GM12865 (cell line): ENCODE measurements at regions not wholly inside any gene's neighbourhood (a gene's known extent, or its start where the extent isn't known, plus 50 kb on each side); places are given as distances from the start of the nearest gene placed in this dataset.
"Not testable (repeated sequence)": the region's sequence is repeated elsewhere in the genome, so short reads cannot be mapped to it uniquely, and the experiment has no call there.

Experiments used
- DNase-seq: peaks from one replicate; pipeline ENCODE4 v3.0.0; 2010; ENCODE audit warnings: low read depth
- H3K4me3 ChIP-seq: 2 replicates; pipeline ENCODE4 v1.5.1; 2011; ENCODE audit warnings: mild to moderate bottlenecking, low read depth, low read length, control low read depth
- TF ChIP-seq, protein P1 (sequence below): IDR thresholded peaks from 2 replicates; pipeline ENCODE4 v1.5.1; 2011; ENCODE audit warnings: low read length, control low read depth, low read depth, inconsistent platforms; ENCODE audit not compliant: insufficient read depth; ENCODE audit errors: missing control alignments

GRCh38 chr3:116512281-116512680 lies 67.0 kb upstream of the LSAMP start:
- H3K4me3 ChIP-seq, result no peak overlapping the region
- TF ChIP-seq, protein P1, sequence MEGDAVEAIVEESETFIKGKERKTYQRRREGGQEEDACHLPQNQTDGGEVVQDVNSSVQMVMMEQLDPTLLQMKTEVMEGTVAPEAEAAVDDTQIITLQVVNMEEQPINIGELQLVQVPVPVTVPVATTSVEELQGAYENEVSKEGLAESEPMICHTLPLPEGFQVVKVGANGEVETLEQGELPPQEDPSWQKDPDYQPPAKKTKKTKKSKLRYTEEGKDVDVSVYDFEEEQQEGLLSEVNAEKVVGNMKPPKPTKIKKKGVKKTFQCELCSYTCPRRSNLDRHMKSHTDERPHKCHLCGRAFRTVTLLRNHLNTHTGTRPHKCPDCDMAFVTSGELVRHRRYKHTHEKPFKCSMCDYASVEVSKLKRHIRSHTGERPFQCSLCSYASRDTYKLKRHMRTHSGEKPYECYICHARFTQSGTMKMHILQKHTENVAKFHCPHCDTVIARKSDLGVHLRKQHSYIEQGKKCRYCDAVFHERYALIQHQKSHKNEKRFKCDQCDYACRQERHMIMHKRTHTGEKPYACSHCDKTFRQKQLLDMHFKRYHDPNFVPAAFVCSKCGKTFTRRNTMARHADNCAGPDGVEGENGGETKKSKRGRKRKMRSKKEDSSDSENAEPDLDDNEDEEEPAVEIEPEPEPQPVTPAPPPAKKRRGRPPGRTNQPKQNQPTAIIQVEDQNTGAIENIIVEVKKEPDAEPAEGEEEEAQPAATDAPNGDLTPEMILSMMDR, result no peak
- DNase-seq, result no peak

DNA sequence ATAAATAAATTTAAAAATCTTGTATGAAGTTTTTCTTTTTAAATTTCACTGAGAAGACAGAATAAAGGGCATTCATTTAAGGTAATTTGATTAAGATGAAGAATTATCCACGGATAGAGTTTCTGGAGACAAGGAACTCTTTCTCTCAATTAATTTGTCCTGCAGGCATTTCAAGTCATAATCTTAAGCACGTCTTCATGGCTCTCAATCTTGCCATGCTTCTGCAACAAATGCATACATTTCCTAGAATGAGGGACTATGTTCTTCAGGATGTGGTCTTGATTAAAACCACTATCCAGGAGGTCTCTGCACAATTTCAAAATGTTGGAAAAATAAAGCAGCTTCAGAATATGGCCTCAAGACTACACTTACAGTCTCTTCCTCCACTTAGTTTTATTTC lies 67.6 kb upstream of the LSAMP start:
- TF ChIP-seq, protein P1, result no peak
- no peak overlapping the region for H3K4me3 ChIP-seq
- no peak for DNase-seq

- H3K4me3 ChIP-seq, result no peak overlapping the region
- no peak for DNase-seq
- TF ChIP-seq, protein P1, result no peak
Measured at GRCh38 chr3:116515973-116516372, 70.7 kb upstream of the LSAMP start.

DNA sequence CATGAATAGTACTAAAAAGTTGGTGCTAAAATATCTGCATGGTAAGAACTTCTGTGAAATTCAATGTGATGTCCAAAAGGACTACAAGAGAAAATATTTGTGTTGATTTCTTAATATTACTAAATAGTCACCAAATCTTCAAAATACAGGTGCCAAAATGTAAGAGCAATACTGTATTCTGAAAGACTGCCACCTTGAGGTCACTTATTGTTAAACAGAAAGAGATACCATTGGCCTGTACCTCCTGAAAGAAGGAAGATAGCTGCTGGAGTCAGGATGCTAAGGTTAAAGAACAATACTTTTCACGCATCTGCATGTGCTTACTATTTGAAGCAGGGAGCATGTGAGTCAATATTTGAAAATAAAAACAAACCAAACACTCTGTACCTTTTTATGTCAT lies 72.0 kb upstream of the LSAMP start:
- H3K4me3 ChIP-seq, result no peak overlapping the region
- peak; percentile 2 for DNase-seq
- TF ChIP-seq, protein P1, result peak; percentile 23

DNA sequence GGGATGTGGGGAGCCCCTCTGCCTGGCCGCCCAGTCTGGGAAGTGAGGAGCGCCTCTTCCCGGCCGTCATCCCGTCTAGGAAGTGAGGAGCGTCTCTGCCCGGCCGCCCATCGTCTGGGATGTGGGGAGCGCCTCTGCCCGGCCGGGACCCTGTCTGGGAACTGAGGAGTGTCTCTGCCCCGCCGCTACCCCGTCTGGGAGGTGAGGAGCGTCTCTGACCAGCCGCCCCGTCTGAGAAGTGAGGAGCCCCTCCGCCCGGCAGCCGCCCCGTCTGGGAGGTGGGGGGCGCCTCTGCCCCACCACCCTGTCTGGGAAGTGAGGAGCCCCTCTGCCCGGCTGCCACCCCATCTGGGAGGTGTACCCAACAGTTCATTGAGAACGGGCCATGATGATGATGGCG lies 73.8 kb upstream of the LSAMP start:
- not testable (repeated sequence) for DNase-seq, H3K4me3 ChIP-seq

DNA sequence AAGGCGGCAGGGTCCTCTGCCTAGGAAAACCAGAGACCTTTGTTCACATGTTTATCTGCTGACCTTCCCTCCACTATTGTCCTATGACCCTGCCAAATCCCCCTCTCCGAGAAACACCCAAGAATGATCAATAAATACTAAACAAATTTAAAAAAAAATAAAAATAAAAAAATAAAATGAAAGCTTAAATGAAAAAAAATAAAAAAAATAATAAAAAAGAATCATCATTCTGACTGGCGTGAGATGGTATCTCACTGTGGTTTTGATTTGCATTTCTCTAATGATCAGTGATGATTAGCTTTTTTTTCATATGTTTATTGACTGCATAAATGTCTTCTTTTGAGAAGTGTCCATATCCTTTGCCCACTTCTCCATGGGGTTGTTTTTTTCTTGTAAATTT lies 74.5 kb upstream of the LSAMP start:
- DNase-seq, result not testable (repeated sequence)

GRCh38 chr3:116524453-116525210 lies 79.3 kb upstream of the LSAMP start:
- no peak overlapping the region for H3K4me3 ChIP-seq
- no peak for DNase-seq
- TF ChIP-seq, protein P1, result no peak

More for the DNA sequence above, 74.5 kb upstream of the LSAMP start:
- not testable (repeated sequence) for H3K4me3 ChIP-seq

GRCh38 chr3:116552246-116552645 lies 107.0 kb upstream of the LSAMP start:
- no peak for DNase-seq
- TF ChIP-seq, protein P1, result no peak
- H3K4me3 ChIP-seq, result no peak overlapping the region
